ENCODE measurements at regions not wholly inside any gene's neighbourhood (a gene's known extent, or its start where the extent isn't known, plus 50 kb on each side); places are given as distances from the start of the nearest gene placed in this dataset.

DNA sequence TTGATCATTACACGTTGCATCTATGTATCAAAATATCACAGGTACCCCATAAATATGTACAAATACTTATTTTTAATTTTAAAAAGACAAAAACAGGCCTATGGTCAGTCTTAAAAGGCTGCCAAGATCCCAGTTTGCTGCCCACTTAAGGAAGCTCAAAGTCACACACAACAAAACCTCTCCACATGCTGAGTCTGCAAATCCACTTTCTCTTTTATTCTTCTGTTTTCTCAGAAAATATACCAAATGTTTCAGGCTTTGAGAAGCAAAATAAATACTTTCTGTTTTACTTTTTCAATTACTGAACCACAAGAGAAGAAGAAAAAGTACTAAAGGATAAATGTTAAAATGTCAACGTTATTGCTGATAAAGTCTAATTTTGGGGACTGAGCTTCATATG, 107.8 kb upstream of the MANEA start:
- CTCF ChIA-PET: interaction anchor here (0.6 kb wide), 1 partner anchor 17 kb away, joined by 3 read pairs; no protein-coding TSS in a partner anchor
- Histone ChIP-seq H3K4me2 (ENCODE audit: control insufficient read depth, insufficient read depth) (no peak overlapping the region), H3K79me2 (ENCODE audit: control insufficient read depth, insufficient read depth, low read length) (no peaks in the 10 kb centered on the region), H3K27me3 (replicated peaks in 1 of 2; ENCODE audit: control insufficient read depth in 2 of 2, insufficient read depth in 2 of 2, low read length in 1 of 2) (no peaks in the 10 kb centered on the region; a peak in 1 of 4 replicates), H2AFZ (ENCODE audit: control insufficient read depth, low read depth, low read length) (no peak overlapping the region), H3K27ac (ENCODE audit: control insufficient read depth, insufficient read depth) (no peak overlapping the region), H3K9me3 (replicated peaks; ENCODE audit: control insufficient read depth, insufficient read depth, low read length) (no peaks in the 10 kb centered on the region), H3K4me1 (ENCODE audit: control insufficient read depth, insufficient read depth, low read length) (no peaks in the 10 kb centered on the region), H4K20me1 (ENCODE audit: control insufficient read depth, insufficient read depth) (no peaks in the 10 kb centered on the region), H3K4me3 (no peak overlapping the region), H3K36me3 (ENCODE audit: control insufficient read depth in 2 of 2, insufficient read depth in 2 of 2, low read length in 1 of 2) (no peaks in the 10 kb centered on the region), H3K9ac (ENCODE audit: control insufficient read depth, insufficient read depth, low read length) (no peak overlapping the region)
- no peak for FAIRE-seq
- DNase-seq (ENCODE audit: low read depth, low spot score): no peak
- SMC1A ChIA-PET (ENCODE audit: uncharacterized antibody, unreplicated experiment): interaction anchor here (0.7 kb wide), 1 partner anchor 409 kb away, joined by 3 read pairs; no protein-coding TSS in a partner anchor
- TF ChIP-seq ZZZ3 (IDR thresholded peaks at IDR 0.05; ENCODE audit: control insufficient read depth, insufficient read length, low read depth) (no peak), EP300 (IDR thresholded peaks at IDR 0.05; ENCODE audit: borderline replicate concordance in 1 of 2, control insufficient read depth in 1 of 2, low read depth in 2 of 2, low read length in 2 of 2) (no peak), ASH2L (IDR thresholded peaks at IDR 0.05; ENCODE audit: borderline replicate concordance, low read depth) (no peak)
- no peak for ATAC-seq
- BruUV-seq (replicated peaks): no TSS peak
- POLR2A ChIA-PET: no interaction called here
- intact Hi-C loops (cut with micrococcal nuclease; ENCODE audit: unreplicated experiment) (no loop called here), in situ Hi-C loops (cut with MboI) (no loop called here)
- RAD21 ChIA-PET (ENCODE audit: unreplicated experiment): no interaction called here
- 19% methylated on average over 2 of the region's 2 CpGs for WGBS (ENCODE audit: insufficient coverage, insufficient replicate concordance, low lambda C conversion rate, missing lambda C conversion rate)

DNA sequence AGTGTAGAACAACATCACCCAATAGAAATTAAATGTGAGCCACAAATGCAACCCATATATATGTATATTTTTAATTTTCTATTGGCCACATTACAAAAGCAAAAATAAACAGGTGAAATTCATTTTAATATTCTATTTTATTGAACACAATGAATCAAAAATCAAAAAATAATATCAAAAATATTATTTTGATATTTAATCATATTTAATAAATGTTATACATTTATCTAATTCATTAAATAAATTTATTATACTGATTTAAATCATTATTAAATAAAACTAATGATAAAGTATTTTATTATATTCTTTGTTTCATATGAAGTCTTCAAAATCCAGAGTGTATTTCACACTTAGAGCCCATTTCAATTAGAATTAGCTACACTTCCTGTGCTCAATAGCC, 98.4 kb upstream of the MANEA start:
- Histone ChIP-seq H3K4me2 (ENCODE audit: control insufficient read depth, insufficient read depth) (no peak overlapping the region), H3K9ac (ENCODE audit: control insufficient read depth, insufficient read depth, low read length) (no peak overlapping the region), H3K36me3 (ENCODE audit: control insufficient read depth in 2 of 2, insufficient read depth in 2 of 2, low read length in 1 of 2) (no peaks in the 10 kb centered on the region), H3K4me3 (no peak overlapping the region), H3K4me1 (ENCODE audit: control insufficient read depth, insufficient read depth, low read length) (no peaks in the 10 kb centered on the region), H3K27me3 (replicated peaks in 1 of 2; ENCODE audit: control insufficient read depth in 2 of 2, insufficient read depth in 2 of 2, low read length in 1 of 2) (no peaks in the 10 kb centered on the region), H3K79me2 (ENCODE audit: control insufficient read depth, insufficient read depth, low read length) (no peaks in the 10 kb centered on the region), H2AFZ (ENCODE audit: control insufficient read depth, low read depth, low read length) (no peak overlapping the region), H4K20me1 (ENCODE audit: control insufficient read depth, insufficient read depth) (no peaks in the 10 kb centered on the region), H3K9me3 (replicated peaks; ENCODE audit: control insufficient read depth, insufficient read depth, low read length) (no peaks in the 10 kb centered on the region), H3K27ac (ENCODE audit: control insufficient read depth, insufficient read depth) (no peak overlapping the region)
- ChIA-PET SMC1A (ENCODE audit: uncharacterized antibody, unreplicated experiment) (no interaction called here), POLR2A (no interaction called here), CTCF (no interaction called here), RAD21 (ENCODE audit: unreplicated experiment) (no interaction called here)
- no TSS peak for BruUV-seq (replicated peaks)
- intact Hi-C loops (cut with micrococcal nuclease; ENCODE audit: unreplicated experiment): no loop called here
- no peak for FAIRE-seq
- DNase-seq (ENCODE audit: low read depth, low spot score): no peak
- ATAC-seq: no peak
- in situ Hi-C loops (cut with MboI): no loop called here
- no peak for TF ChIP-seq SMAD5 (IDR thresholded peaks at IDR 0.05; ENCODE audit: low read depth)
- TF ChIP-seq, protein P1, sequence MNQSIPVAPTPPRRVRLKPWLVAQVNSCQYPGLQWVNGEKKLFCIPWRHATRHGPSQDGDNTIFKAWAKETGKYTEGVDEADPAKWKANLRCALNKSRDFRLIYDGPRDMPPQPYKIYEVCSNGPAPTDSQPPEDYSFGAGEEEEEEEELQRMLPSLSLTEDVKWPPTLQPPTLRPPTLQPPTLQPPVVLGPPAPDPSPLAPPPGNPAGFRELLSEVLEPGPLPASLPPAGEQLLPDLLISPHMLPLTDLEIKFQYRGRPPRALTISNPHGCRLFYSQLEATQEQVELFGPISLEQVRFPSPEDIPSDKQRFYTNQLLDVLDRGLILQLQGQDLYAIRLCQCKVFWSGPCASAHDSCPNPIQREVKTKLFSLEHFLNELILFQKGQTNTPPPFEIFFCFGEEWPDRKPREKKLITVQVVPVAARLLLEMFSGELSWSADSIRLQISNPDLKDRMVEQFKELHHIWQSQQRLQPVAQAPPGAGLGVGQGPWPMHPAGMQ (IDR thresholded peaks at IDR 0.05; ENCODE audit: borderline replicate concordance): no peak
- TF ChIP-seq, protein P2, sequence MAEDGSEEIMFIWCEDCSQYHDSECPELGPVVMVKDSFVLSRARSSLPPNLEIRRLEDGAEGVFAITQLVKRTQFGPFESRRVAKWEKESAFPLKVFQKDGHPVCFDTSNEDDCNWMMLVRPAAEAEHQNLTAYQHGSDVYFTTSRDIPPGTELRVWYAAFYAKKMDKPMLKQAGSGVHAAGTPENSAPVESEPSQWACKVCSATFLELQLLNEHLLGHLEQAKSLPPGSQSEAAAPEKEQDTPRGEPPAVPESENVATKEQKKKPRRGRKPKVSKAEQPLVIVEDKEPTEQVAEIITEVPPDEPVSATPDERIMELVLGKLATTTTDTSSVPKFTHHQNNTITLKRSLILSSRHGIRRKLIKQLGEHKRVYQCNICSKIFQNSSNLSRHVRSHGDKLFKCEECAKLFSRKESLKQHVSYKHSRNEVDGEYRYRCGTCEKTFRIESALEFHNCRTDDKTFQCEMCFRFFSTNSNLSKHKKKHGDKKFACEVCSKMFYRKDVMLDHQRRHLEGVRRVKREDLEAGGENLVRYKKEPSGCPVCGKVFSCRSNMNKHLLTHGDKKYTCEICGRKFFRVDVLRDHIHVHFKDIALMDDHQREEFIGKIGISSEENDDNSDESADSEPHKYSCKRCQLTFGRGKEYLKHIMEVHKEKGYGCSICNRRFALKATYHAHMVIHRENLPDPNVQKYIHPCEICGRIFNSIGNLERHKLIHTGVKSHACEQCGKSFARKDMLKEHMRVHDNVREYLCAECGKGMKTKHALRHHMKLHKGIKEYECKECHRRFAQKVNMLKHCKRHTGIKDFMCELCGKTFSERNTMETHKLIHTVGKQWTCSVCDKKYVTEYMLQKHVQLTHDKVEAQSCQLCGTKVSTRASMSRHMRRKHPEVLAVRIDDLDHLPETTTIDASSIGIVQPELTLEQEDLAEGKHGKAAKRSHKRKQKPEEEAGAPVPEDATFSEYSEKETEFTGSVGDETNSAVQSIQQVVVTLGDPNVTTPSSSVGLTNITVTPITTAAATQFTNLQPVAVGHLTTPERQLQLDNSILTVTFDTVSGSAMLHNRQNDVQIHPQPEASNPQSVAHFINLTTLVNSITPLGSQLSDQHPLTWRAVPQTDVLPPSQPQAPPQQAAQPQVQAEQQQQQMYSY (CRISPR knock-in tag; IDR thresholded peaks at IDR 0.05): no peak
- no peak for TF ChIP-seq STAT1 (conservative IDR thresholded peaks at IDR 0.05)
- TF ChIP-seq HDAC6 (IDR thresholded peaks at IDR 0.05; ENCODE audit: unreplicated experiment): no peak
- TF ChIP-seq JUNB (IDR thresholded peaks at IDR 0.05): no peak
- no peak for TF ChIP-seq RUNX3 (IDR thresholded peaks at IDR 0.05; ENCODE audit: low read length)
- TF ChIP-seq CBX5 (IDR thresholded peaks at IDR 0.05; ENCODE audit: low read depth): no peak
- TF ChIP-seq NRF1 (conservative IDR thresholded peaks at IDR 0.05; ENCODE audit: low read depth, low read length): no peak
- TF ChIP-seq CREM (IDR thresholded peaks at IDR 0.05; ENCODE audit: low read depth): no peak
- TF ChIP-seq SUPT20H (IDR thresholded peaks at IDR 0.05; ENCODE audit: borderline replicate concordance, control insufficient read depth, low read depth, low read length): no peak
- TF ChIP-seq, protein P3, sequence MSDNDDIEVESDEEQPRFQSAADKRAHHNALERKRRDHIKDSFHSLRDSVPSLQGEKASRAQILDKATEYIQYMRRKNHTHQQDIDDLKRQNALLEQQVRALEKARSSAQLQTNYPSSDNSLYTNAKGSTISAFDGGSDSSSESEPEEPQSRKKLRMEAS (IDR thresholded peaks at IDR 0.05; ENCODE audit: low read depth, low read length): no peak

All from GM12878 (cell line).